HepG2 (cell line): ENCODE measurements at regions not wholly inside any gene's neighbourhood (a gene's known extent, or its start where the extent isn't known, plus 50 kb on each side); places are given as distances from the start of the nearest gene placed in this dataset.

Experiments used
- ATAC-seq: fragments of 200-7000 bp; cut with Tn5 transposase; 3 replicates; pipeline ENCODE4 v1.9.1; 2020; ENCODE audit warnings: mild to moderate bottlenecking, moderate library complexity
- BruUV-seq: library from RNA; stranded (reverse); fragments of 400-500 nt; replicated peaks from 2 replicates; lab custom pipeline; 2021; lab: Mats Ljungman, UMichigan
- CTCF ChIA-PET: fragments of 300-600 bp; formaldehyde crosslinking; extraction: SDS; loops from one replicate; lab custom pipeline; 2021; ENCODE audit warnings: low total read pairs, inconsistent platforms, low intra/inter-chr PET ratio; lab: Yijun Ruan, JAX
- POLR2A ChIA-PET: fragments of 350-600 bp; sonication (Branson Sonifier 250); formaldehyde crosslinking; loops from one replicate; lab custom pipeline; 2020; ENCODE audit warnings: antibody characterized with exemption, inconsistent platforms; lab: Yijun Ruan, JAX
- DNase-seq: peaks from one replicate; pipeline ENCODE4 v3.0.0-alpha.2; 2015; ENCODE audit warnings: low spot score
- FAIRE-seq: peaks from 3 replicates; lab custom pipeline; 2011; peaks lifted over from hg19 to GRCh38; lab: Jason Lieb, UNC
- H2AFZ ChIP-seq: one replicate; pipeline ENCODE4 v1.6.1; 2011; ENCODE audit warnings: low read length, inconsistent platforms
- H3K27ac ChIP-seq: fragments of 300-600 bp; 3 replicates; pipeline ENCODE4 v1.8.0; 2011; ENCODE audit warnings: mixed run types, mild to moderate bottlenecking, mixed read lengths, low read length, inconsistent platforms; ENCODE audit not compliant: insufficient read depth; ENCODE audit errors: extremely low read length
- H3K27me3 ChIP-seq, 2 experiments: fragments of 200-600 bp in 1 of 2; 2 replicates in 1 of 2; 3 replicates in 1 of 2; pipeline versions ENCODE4 v1.6.0 to v1.8.0; 2011; ENCODE audit warnings: low read length in 2 of 2, mild to moderate bottlenecking in 2 of 2, moderate library complexity in 2 of 2, inconsistent platforms in 1 of 2; ENCODE audit not compliant: insufficient read depth in 2 of 2, control insufficient read depth in 1 of 2
- H3K36me3 ChIP-seq, 2 experiments: fragments of 200-600 bp in 1 of 2; replicated peaks in 1 of 2; 2 replicates in 1 of 2; 3 replicates in 1 of 2; pipeline versions ENCODE4 v1.5.1 to v1.8.0; 2011; ENCODE audit warnings: low read length in 2 of 2, inconsistent platforms in 1 of 2; ENCODE audit not compliant: insufficient read depth in 2 of 2, control insufficient read depth in 1 of 2
- H3K4me1 ChIP-seq: 2 replicates; pipeline ENCODE4 v1.5.1; 2012; ENCODE audit warnings: low read length, inconsistent platforms; ENCODE audit not compliant: insufficient read depth
- H3K4me2 ChIP-seq: 2 replicates; pipeline ENCODE4 v1.6.0; 2011; ENCODE audit warnings: low read depth, low read length, inconsistent platforms
- H3K4me3 ChIP-seq, 3 experiments: fragments of 200-600 bp in 1 of 3; sonication (generic), shearing (Covaris generic) in 1 of 3; replicated peaks in 1 of 3; 2 replicates each; pipeline ENCODE4 v1.5.1; 2011 to 2016; ENCODE audit warnings: low read length in 3 of 3, inconsistent platforms in 2 of 3, low read depth in 2 of 3, mild to moderate bottlenecking in 2 of 3, control low read depth in 1 of 3, mixed read lengths in 1 of 3; ENCODE audit not compliant: insufficient read depth in 1 of 3
- H3K79me2 ChIP-seq: one replicate; pipeline ENCODE4 v1.6.1; 2011; ENCODE audit warnings: low read length, inconsistent platforms; ENCODE audit not compliant: insufficient read depth
- H3K9ac ChIP-seq: 2 replicates; pipeline ENCODE4 v1.6.0; 2011; ENCODE audit warnings: mild to moderate bottlenecking, low read depth, low read length, inconsistent platforms; ENCODE audit not compliant: insufficient read depth
- H3K9me3 ChIP-seq: 2 replicates; pipeline ENCODE4 v1.5.1; 2012; ENCODE audit warnings: mild to moderate bottlenecking, low read length
- H4K20me1 ChIP-seq: 2 replicates; pipeline ENCODE4 v1.6.0; 2011; ENCODE audit warnings: inconsistent platforms, mild to moderate bottlenecking, low read length, moderate library complexity; ENCODE audit not compliant: insufficient read depth
- FOXK1 ChIP-seq: sonication (generic); formaldehyde crosslinking; IDR thresholded peaks from 2 replicates; pipeline ENCODE4 v1.4.0; 2020; ENCODE audit warnings: low read depth, missing genetic modification reagents, borderline replicate concordance
- JARID2 ChIP-seq: sonication (generic); formaldehyde crosslinking; IDR thresholded peaks from 2 replicates; pipeline ENCODE4 v1.8.1; 2023; ENCODE audit warnings: missing genetic modification reagents, inconsistent platforms; ENCODE audit not compliant: insufficient replicate concordance
- SKI ChIP-seq: fragments of 450-650 bp; IDR thresholded peaks from one replicate; pipeline ENCODE4 v1.6.1; 2018; ENCODE audit warnings: mild to moderate bottlenecking; ENCODE audit not compliant: partially characterized antibody
- SMC3 ChIP-seq: IDR thresholded peaks from 2 replicates; pipeline ENCODE4 v1.6.1; 2011; ENCODE audit warnings: low read length, improper control_type of control experiment
- YEATS2 ChIP-seq: sonication (generic); formaldehyde crosslinking; IDR thresholded peaks from 2 replicates; pipeline ENCODE4 v1.4.0; 2020; ENCODE audit warnings: missing genetic modification reagents, borderline replicate concordance
- ZSCAN31 ChIP-seq: sonication (generic); formaldehyde crosslinking; IDR thresholded peaks from 2 replicates; pipeline ENCODE4 v1.5.0; 2020; ENCODE audit warnings: low read depth, mild to moderate bottlenecking, missing genetic modification reagents
- WGBS: methylation state at CpG from one replicate; pipeline ENCODE4 v1.1.6; 2017; ENCODE audit warnings: low lambda C conversion rate; 5-methylcytosine and 5-hydroxymethylcytosine counted together
- in situ Hi-C: cut with HindIII; loops from 2 replicates; pipeline ENCODE4 v1.10.0; 2017; ENCODE audit warnings: low pct_unique_long_range_greater_than_20kb; ENCODE audit not compliant: extremely low pct_ligation_motif_present
- intact Hi-C: fragments of 100-400 bp; cut with micrococcal nuclease; formaldehyde crosslinking; loops from one replicate; pipeline ENCODE4 v1.10.0; 2022; ENCODE audit not compliant: unreplicated experiment
- TF ChIP-seq, protein P1 (sequence below): sonication (generic); formaldehyde crosslinking; IDR thresholded peaks from 2 replicates; pipeline ENCODE4 v1.9.0; 2021; ENCODE audit warnings: missing genetic modification reagents, mild to moderate bottlenecking, borderline replicate concordance
- TF ChIP-seq, protein P2 (sequence below): IDR thresholded peaks from 2 replicates; pipeline ENCODE4 v1.6.1; 2016; ENCODE audit warnings: low read depth, missing genetic modification reagents, missing compliant biosample characterization
- TF ChIP-seq, protein P3 (sequence below): sonication (generic); formaldehyde crosslinking; conservative IDR thresholded peaks from 2 replicates; pipeline ENCODE4 v1.5.0; 2020; ENCODE audit warnings: missing genetic modification reagents
- TF ChIP-seq, protein P4 (sequence below): sonication (generic); formaldehyde crosslinking; conservative IDR thresholded peaks from 2 replicates; pipeline ENCODE4 v1.4.0; 2020; ENCODE audit warnings: mild to moderate bottlenecking, missing genetic modification reagents, moderate library complexity
- TF ChIP-seq, protein P5 (sequence below): IDR thresholded peaks from 2 replicates; pipeline ENCODE4 v1.6.1; 2016; ENCODE audit warnings: mild to moderate bottlenecking

DNA sequence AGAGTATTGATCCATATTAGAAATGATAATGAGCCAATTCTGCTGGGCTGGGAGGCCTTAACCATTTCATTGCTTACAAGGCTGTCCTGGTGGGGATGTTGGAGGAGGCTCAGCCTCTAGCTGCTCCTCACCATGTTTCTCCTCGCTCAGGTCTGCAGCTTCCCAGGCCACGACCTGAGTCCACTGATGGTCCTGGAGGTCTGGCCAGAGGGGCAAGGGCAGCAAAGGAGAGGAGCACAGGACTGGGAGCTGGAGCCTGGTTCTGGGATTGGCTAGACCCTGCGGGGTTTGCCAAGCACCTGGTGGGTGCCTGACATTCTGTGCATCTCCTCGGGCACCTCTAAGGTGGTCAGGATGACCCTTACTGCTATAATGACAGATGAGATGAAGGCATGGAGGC, 92.6 kb downstream of the KIF26A start:
- POLR2A ChIA-PET = no interaction called here
- no peaks in the 10 kb centered on the region for H4K20me1 ChIP-seq
- no peak for FAIRE-seq
- CTCF ChIA-PET = no interaction called here
- BruUV-seq = no TSS peak
- no peaks in the 10 kb centered on the region for H3K79me2 ChIP-seq
- intact Hi-C loops (no loop called here), in situ Hi-C loops (no loop called here)
- ATAC-seq = no peak
- no peak overlapping the region for H3K9ac ChIP-seq
- no peak overlapping the region for H3K27ac ChIP-seq
- H3K4me2 ChIP-seq = no peak overlapping the region
- H3K9me3 ChIP-seq = peaks cover 36% of the 10 kb centered on the region
- no peaks in the 10 kb centered on the region for H3K36me3 ChIP-seq
- peaks cover 0 to 3% of the 10 kb centered on the region in 2 experiments; a peak in 2 of 5 replicates for H3K27me3 ChIP-seq
- H3K4me3 ChIP-seq = no peak overlapping the region
- no peaks in the 10 kb centered on the region for H3K4me1 ChIP-seq
- DNase-seq = no peak
- WGBS = 0% methylated on average over 1 of the region's 4 CpGs
- H2AFZ ChIP-seq = no peak overlapping the region
- TF ChIP-seq, protein P1, sequence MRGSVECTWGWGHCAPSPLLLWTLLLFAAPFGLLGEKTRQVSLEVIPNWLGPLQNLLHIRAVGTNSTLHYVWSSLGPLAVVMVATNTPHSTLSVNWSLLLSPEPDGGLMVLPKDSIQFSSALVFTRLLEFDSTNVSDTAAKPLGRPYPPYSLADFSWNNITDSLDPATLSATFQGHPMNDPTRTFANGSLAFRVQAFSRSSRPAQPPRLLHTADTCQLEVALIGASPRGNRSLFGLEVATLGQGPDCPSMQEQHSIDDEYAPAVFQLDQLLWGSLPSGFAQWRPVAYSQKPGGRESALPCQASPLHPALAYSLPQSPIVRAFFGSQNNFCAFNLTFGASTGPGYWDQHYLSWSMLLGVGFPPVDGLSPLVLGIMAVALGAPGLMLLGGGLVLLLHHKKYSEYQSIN (CRISPR knock-in tag) = no peak
- TF ChIP-seq FOXK1 (no peak), JARID2 (CRISPR knock-in tag) (no peak), SMC3 (no peak), SKI (no peak), YEATS2 (CRISPR knock-in tag) (no peak), ZSCAN31 (no peak)
- TF ChIP-seq, protein P2, sequence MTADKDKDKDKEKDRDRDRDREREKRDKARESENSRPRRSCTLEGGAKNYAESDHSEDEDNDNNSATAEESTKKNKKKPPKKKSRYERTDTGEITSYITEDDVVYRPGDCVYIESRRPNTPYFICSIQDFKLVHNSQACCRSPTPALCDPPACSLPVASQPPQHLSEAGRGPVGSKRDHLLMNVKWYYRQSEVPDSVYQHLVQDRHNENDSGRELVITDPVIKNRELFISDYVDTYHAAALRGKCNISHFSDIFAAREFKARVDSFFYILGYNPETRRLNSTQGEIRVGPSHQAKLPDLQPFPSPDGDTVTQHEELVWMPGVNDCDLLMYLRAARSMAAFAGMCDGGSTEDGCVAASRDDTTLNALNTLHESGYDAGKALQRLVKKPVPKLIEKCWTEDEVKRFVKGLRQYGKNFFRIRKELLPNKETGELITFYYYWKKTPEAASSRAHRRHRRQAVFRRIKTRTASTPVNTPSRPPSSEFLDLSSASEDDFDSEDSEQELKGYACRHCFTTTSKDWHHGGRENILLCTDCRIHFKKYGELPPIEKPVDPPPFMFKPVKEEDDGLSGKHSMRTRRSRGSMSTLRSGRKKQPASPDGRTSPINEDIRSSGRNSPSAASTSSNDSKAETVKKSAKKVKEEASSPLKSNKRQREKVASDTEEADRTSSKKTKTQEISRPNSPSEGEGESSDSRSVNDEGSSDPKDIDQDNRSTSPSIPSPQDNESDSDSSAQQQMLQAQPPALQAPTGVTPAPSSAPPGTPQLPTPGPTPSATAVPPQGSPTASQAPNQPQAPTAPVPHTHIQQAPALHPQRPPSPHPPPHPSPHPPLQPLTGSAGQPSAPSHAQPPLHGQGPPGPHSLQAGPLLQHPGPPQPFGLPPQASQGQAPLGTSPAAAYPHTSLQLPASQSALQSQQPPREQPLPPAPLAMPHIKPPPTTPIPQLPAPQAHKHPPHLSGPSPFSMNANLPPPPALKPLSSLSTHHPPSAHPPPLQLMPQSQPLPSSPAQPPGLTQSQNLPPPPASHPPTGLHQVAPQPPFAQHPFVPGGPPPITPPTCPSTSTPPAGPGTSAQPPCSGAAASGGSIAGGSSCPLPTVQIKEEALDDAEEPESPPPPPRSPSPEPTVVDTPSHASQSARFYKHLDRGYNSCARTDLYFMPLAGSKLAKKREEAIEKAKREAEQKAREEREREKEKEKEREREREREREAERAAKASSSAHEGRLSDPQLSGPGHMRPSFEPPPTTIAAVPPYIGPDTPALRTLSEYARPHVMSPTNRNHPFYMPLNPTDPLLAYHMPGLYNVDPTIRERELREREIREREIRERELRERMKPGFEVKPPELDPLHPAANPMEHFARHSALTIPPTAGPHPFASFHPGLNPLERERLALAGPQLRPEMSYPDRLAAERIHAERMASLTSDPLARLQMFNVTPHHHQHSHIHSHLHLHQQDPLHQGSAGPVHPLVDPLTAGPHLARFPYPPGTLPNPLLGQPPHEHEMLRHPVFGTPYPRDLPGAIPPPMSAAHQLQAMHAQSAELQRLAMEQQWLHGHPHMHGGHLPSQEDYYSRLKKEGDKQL (CRISPR knock-in tag) = no peak
- TF ChIP-seq, protein P3, sequence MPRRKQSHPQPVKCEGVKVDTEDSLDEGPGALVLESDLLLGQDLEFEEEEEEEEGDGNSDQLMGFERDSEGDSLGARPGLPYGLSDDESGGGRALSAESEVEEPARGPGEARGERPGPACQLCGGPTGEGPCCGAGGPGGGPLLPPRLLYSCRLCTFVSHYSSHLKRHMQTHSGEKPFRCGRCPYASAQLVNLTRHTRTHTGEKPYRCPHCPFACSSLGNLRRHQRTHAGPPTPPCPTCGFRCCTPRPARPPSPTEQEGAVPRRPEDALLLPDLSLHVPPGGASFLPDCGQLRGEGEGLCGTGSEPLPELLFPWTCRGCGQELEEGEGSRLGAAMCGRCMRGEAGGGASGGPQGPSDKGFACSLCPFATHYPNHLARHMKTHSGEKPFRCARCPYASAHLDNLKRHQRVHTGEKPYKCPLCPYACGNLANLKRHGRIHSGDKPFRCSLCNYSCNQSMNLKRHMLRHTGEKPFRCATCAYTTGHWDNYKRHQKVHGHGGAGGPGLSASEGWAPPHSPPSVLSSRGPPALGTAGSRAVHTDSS = no peak
- TF ChIP-seq, protein P4, sequence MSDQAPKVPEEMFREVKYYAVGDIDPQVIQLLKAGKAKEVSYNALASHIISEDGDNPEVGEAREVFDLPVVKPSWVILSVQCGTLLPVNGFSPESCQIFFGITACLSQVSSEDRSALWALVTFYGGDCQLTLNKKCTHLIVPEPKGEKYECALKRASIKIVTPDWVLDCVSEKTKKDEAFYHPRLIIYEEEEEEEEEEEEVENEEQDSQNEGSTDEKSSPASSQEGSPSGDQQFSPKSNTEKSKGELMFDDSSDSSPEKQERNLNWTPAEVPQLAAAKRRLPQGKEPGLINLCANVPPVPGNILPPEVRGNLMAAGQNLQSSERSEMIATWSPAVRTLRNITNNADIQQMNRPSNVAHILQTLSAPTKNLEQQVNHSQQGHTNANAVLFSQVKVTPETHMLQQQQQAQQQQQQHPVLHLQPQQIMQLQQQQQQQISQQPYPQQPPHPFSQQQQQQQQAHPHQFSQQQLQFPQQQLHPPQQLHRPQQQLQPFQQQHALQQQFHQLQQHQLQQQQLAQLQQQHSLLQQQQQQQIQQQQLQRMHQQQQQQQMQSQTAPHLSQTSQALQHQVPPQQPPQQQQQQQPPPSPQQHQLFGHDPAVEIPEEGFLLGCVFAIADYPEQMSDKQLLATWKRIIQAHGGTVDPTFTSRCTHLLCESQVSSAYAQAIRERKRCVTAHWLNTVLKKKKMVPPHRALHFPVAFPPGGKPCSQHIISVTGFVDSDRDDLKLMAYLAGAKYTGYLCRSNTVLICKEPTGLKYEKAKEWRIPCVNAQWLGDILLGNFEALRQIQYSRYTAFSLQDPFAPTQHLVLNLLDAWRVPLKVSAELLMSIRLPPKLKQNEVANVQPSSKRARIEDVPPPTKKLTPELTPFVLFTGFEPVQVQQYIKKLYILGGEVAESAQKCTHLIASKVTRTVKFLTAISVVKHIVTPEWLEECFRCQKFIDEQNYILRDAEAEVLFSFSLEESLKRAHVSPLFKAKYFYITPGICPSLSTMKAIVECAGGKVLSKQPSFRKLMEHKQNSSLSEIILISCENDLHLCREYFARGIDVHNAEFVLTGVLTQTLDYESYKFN (CRISPR knock-in tag) = no peak
- TF ChIP-seq, protein P5, sequence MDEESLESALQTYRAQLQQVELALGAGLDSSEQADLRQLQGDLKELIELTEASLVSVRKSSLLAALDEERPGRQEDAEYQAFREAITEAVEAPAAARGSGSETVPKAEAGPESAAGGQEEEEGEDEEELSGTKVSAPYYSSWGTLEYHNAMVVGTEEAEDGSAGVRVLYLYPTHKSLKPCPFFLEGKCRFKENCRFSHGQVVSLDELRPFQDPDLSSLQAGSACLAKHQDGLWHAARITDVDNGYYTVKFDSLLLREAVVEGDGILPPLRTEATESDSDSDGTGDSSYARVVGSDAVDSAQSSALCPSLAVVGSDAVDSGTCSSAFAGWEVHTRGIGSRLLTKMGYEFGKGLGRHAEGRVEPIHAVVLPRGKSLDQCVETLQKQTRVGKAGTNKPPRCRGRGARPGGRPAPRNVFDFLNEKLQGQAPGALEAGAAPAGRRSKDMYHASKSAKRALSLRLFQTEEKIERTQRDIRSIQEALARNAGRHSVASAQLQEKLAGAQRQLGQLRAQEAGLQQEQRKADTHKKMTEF (CRISPR knock-in tag) = no peak
